Amniotic stem cell (primary cell): ENCODE measurements at regions not wholly inside any gene's neighbourhood (a gene's known extent, or its start where the extent isn't known, plus 50 kb on each side); places are given as distances from the start of the nearest gene placed in this dataset.
"Not testable (repeated sequence)": the region's sequence is repeated elsewhere in the genome, so short reads cannot be mapped to it uniquely, and the experiment has no call there.

ENCODE experiments used
- DNase-seq: peaks from one replicate; lab custom pipeline; 2025; lab: John Stamatoyannopoulos, UW

DNA sequence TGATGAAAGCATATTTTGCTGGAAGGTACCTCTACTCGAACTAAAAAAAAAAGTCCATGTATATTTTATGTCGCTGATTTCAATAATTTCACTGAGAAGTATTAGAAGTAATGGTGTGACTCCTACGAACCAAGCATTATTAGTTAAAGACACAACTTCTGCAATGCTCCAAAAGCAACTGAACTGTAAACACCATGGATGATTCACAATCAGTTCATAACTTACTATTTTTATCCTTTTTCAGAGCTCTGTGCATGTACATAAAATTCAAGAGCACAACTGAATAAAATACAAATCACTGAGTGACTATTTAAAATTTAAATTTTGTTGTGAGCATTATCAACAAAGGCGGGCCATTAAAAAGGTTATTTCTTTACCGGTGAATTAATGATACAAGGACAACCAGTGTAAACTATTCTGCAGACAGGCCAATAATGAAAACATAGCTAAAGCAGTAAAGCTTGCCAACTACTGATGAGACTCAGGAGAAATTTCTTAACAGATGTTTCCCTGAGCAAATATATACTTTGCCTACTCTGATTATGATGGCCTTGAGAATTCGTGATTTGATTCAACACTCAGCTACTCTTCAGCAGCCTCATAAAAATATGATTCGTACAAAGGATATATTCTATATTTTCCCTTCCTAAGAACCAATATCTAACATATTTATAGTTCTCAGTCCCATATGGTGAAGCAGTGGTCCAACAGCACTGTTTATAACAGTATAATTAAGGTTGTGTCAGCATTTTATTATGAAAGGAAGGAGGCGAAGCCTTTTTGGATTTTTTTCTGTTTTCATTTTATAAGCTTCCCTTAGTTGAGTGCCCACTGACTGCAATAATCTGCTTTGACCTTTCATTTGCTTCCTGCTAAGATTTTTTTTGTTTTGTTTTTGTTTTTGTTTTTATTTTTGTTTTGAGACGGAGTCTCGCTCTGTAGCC is 62.8 kb upstream of the NEIL3 start:
- DNase-seq, result no peak

DNA sequence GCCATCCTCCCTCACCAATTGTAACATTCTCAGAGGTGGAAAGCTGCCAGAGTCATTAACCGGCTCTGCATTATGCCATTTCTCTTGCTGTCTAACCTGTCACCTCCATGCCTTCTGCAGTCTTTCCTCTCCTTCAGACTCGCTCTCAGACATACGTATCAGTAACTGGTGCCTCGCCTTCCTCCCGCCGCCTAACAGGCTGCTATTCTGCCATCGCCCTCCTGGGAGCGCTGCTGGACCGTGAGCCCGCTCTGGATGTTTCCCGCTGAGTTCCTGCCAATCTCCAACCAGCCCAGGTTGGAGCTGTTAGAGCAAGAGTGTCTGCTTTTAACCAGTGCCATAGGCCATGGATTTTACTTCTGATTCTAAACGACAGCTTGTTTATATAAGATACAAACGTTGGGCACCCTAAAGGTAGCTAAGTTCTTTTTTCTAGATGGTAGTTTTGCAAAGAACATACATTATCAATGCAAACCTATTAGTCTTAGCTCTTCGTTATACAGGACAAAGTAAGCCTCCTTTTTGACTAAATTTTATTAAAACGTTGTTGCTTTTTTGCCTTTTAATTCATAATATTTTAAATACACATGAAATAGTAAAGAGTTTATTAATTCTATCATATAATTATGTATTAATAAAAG is 59.5 kb upstream of the NEIL3 start:
- DNase-seq, result no peak

DNA sequence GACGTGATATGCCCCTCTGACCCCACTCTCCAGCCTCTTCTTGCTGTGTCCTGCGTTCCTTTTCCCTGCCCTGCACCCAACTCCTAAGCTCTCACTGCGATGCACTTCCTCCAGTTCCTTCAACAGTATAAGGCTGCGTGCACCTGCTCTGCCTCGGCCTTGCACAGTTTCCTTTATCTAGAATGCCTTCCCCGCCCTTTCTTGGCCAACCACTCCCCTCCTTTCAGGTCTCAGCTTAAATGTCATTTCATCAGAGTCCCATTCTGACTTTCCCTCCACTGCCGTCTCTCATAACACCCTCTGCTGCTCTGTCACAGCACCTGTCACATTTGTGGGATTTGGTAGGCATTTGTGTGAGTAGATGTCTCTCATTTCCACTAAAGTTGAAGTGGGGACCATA is 58.4 kb upstream of the NEIL3 start:
- no peak for DNase-seq

DNA sequence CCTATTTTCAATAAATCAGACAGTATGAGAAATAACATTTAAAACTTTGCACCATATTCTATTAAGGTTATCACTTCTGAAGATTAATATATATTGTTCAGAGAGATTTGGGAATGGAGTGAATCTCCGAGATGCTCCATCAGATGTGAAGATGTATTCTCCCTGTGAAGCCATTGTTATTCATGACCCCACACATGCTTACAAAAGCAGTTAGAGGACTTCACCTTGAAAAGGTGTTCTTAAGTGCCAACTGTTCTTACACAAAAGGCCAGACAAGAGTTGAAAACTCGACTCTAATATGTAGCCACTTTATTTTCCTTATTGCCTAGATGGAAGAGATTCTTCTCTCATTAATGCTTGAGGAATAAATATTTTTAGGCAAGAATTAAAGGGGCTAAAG is 54.3 kb upstream of the NEIL3 start:
- no peak for DNase-seq

DNA sequence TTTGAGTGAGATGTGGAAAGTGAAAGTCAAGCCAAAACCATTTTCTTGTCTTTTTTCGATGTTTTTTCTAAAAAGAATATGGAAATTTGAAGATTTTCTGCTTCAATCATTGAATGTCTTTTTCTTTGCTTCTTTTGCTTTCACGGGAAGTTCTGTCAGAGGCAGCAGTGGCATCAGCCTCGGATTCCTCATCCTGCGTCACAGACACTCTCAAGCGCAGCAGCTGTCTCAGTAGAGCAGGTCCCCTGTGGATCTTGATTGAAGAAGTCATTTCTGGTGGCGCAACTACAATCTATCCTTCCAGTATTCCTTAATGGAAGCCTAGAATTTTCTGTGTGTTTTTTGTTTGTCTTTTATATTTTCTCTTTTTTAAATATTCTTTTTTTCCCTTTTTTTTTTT is 52.7 kb upstream of the NEIL3 start:
- no peak for DNase-seq

DNA sequence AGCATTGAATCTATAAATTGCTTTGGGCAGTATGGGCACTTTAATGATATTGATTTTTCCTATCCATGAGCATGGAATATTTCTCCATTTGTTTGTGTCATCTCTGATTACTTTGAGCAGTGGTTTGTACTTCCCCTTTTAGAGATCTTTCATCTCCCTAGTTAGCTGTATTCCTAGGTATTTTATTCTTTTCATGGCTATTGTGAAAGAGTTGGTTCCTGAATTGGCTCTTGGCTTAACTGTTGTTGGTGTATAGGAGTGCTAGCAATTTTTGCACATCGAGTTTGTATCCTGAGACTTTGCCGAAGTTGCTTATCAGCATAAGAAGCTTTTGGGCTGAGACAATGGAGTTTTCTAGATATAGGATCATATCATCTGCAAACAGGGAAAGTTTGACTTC is 50.2 kb upstream of the NEIL3 start:
- DNase-seq, result not testable (repeated sequence)
